HG03095 (cell line): ENCODE measurements at regions not wholly inside any gene's neighbourhood (a gene's known extent, or its start where the extent isn't known, plus 50 kb on each side); places are given as distances from the start of the nearest gene placed in this dataset.
A peak's percentile ranks its signal among the peaks of the same experiment; 100 is the strongest.

Experiments used
- ATAC-seq: cut with Tn5 transposase; IDR thresholded peaks from one replicate; pipeline ENCODE4 v1.9.1; 2021; ENCODE audit warnings: moderate library complexity; ENCODE audit not compliant: unreplicated experiment

GRCh38 chr5:143693651-143694252 is 118.2 kb upstream of the HMHB1 start:
- peak; percentile 74 for ATAC-seq

GRCh38 chr5:143692342-143692741 is 119.6 kb upstream of the HMHB1 start:
- no peak for ATAC-seq

DNA sequence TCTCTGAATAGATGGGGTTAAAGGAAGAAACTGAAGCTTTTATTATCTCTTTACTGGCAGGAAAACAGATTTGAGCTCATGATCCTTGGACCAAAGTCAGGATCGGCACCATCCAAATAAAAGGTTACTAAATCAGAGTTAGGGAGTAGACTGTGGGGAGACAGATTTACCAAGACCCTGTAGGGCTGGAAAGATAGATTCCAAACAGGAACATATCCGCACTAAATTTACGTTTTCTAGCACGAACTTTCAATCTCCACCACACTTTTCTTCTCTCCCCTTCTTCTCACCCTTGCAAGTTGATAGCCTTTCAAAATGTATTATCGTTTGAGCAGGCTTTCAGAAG is 120.0 kb upstream of the HMHB1 start:
- no peak for ATAC-seq

GRCh38 chr5:143691287-143691944 is 120.5 kb upstream of the HMHB1 start:
- ATAC-seq = no peak

- no peak for ATAC-seq
These were observed 124.4 kb upstream of the HMHB1 start for GRCh38 chr5:143687604-143688003.

- ATAC-seq = no peak
These were observed 126.6 kb upstream of the HMHB1 start for GRCh38 chr5:143685246-143685815.

DNA sequence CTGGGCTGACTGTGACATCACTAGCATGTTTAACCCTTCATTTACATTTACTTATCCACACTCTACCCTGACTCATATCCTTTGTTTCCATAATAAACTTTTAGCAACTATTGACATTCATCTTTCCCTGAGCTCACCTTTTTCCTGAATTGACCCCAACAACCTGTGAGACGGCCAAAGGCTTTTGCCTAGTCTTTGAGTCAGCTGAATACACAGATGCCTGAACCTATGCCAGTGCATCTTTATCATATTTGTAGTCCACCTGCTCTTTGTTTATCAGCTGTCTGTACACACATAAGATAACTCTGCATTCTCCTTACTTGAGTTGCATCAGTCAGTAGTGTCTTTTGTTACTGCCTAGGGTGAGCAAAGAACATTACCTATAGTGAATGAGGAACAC is 128.5 kb upstream of the HMHB1 start:
- ATAC-seq = no peak

- ATAC-seq = no peak
These were observed 129.0 kb upstream of the HMHB1 start for GRCh38 chr5:143682929-143683386.

DNA sequence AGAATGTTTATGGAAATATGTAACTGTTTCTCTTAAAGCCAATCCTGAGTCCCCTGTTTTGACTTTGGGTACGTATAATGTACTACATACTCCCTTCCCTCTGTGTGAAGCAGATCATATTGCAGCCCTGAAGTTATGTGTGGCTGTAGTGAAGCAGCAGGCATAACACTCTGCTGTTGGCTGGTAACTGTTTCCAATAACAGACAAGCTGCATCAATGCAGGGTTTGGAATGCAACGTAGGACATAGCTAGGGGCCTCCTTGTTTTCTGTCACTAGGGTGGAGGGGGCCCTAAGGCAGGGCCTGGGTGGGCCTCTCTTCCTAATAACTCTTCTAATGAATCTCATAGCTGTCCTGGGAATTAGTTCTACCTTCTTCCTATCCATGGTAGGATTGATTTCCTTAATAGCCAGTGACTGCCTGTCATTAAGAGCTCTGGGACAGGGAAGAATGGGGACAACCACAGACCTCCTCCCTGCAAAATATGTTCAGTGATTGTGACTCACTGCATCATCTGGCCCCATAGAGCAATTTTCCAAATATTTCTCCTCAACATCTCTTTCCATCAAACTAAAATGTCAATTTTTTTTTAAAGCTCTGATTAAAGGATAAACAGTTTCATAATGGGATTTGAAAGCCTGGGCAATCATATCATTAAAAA is 129.6 kb upstream of the HMHB1 start:
- no peak for ATAC-seq

- no peak for ATAC-seq
These were observed 131.2 kb upstream of the HMHB1 start for GRCh38 chr5:143680672-143681259.

GRCh38 chr5:143679777-143680176 is 132.2 kb upstream of the HMHB1 start:
- ATAC-seq = no peak

DNA sequence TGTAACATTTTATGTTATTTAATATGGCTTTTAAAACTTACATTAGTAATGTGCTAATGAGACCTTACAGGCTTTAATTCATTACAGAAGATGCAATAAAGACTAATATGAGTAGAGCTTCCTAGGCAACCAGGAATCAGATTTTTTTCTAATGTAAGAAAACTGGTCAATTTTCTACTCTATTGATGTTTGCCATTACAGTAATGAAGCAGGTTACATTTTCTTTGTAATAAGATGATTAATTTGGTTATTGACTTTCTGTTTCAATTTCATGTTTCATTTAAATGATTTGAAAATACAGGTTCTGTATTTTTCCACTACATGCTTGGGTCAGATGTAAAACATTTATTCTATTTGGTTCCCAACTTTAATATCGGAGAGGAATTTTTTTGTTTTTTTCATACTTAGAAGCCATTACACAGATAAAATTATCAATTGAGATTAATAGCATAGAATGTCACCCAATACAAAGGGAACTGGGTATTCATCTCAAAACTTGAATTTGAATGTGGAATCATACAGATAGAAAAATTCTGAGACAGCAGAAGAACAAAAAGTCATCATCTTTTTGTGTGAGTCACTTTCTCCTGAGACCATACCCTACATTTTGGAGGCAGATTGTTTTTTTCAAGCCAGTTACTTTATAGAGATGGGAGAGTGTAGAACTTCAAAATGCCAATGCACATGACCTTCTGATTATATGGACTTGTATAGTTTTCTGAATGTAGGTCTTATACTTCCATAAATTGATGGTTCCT is 133.6 kb upstream of the HMHB1 start:
- no peak for ATAC-seq

GRCh38 chr5:143677403-143677802 is 134.6 kb upstream of the HMHB1 start:
- ATAC-seq = no peak

DNA sequence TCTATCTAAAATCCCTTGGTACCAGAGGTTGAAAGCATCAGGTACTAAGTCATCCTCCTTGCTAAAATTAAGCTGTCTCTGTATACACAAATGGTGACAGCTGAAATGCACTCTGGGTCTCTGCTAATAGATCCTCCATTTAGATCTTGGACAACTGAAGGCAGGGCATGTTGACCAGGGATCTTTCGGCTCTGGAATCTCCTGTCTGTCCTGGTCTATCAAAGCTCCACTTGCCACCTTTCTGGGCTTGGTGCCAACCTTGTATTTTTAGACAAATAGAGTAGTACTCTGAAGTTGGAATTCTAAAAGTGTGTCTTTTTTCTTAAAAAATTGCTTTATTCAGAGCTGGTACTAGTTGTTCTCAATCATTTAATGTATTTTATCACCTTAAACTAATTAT is 135.2 kb upstream of the HMHB1 start:
- ATAC-seq = no peak

DNA sequence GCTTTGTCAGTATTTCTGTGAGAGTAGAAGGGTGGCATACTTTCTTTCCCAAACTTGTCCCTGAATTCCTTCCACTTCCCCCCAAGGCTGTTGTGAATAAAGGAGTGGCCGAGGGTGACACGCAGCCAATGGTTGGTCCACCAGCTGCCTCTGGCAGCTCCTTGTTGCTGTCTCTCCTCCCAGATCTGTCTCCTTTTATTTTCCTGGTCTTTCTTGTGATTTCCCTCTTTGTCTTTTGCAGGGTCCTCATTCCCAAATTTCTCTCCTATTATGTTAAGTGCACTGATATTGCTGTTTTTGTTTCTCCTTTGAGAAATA is 137.5 kb upstream of the HMHB1 start:
- ATAC-seq = no peak

GRCh38 chr5:143673676-143674468 is 138.1 kb upstream of the HMHB1 start:
- no peak for ATAC-seq

GRCh38 chr5:143672806-143673205 is 139.2 kb upstream of the HMHB1 start:
- ATAC-seq = no peak

- no peak for ATAC-seq
These were observed 140.0 kb upstream of the HMHB1 start for GRCh38 chr5:143671674-143672569.

DNA sequence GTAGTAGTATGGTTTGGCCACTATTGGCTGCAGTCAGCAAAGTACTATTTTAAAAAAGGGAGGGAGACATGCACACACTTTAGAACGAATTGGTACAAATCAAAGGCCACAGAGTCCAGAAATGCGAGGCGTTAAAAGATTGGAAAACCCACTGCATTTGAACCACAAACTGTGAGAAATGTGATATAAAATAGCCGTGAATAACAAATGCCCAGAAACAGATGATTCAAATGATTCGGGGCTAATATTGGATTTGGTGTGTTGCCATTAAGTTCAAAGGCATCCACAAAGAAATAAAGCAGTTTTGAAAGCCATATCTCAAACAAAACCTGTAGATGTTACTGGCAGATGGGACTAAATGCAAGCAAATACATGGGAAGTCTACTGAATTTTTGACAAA is 140.9 kb upstream of the HMHB1 start:
- ATAC-seq = no peak
